ENCODE measurements at regions not wholly inside any gene's neighbourhood (a gene's known extent, or its start where the extent isn't known, plus 50 kb on each side); places are given as distances from the start of the nearest gene placed in this dataset.

- Mint-ChIP-seq H3K4me3 (no peak overlapping the region), H3K27ac (no peak overlapping the region), H3K36me3 (no peaks in the 10 kb centered on the region), H3K27me3 (ENCODE audit: low read depth) (no peaks in the 10 kb centered on the region), H3K9me3 (no peaks in the 10 kb centered on the region), H3K4me1 (no peaks in the 10 kb centered on the region)
- no peak for DNase-seq (ENCODE audit: low spot score in 2 of 2, unreplicated experiment in 2 of 2)
- TF ChIP-seq, protein P1, sequence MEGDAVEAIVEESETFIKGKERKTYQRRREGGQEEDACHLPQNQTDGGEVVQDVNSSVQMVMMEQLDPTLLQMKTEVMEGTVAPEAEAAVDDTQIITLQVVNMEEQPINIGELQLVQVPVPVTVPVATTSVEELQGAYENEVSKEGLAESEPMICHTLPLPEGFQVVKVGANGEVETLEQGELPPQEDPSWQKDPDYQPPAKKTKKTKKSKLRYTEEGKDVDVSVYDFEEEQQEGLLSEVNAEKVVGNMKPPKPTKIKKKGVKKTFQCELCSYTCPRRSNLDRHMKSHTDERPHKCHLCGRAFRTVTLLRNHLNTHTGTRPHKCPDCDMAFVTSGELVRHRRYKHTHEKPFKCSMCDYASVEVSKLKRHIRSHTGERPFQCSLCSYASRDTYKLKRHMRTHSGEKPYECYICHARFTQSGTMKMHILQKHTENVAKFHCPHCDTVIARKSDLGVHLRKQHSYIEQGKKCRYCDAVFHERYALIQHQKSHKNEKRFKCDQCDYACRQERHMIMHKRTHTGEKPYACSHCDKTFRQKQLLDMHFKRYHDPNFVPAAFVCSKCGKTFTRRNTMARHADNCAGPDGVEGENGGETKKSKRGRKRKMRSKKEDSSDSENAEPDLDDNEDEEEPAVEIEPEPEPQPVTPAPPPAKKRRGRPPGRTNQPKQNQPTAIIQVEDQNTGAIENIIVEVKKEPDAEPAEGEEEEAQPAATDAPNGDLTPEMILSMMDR (IDR thresholded peaks at IDR 0.05; ENCODE audit: unreplicated experiment): no peak
Measured at GRCh38 chr17:59476413-59476812, 89.0 kb upstream of the DHX40 start.

- TF ChIP-seq, protein P1 (IDR thresholded peaks at IDR 0.05; ENCODE audit: unreplicated experiment): no peak
- no peaks in the 10 kb centered on the region for H3K36me3 Mint-ChIP-seq
- no peak for DNase-seq (ENCODE audit: low spot score in 2 of 2, unreplicated experiment in 2 of 2)
- no peaks in the 10 kb centered on the region for H3K27me3 Mint-ChIP-seq (ENCODE audit: low read depth)
- no peak overlapping the region for H3K27ac Mint-ChIP-seq
- H3K4me3 Mint-ChIP-seq: no peak overlapping the region
- no peaks in the 10 kb centered on the region for H3K9me3 Mint-ChIP-seq
- H3K4me1 Mint-ChIP-seq: no peaks in the 10 kb centered on the region
Measured at GRCh38 chr17:59479141-59479540, 86.3 kb upstream of the DHX40 start.

DNA sequence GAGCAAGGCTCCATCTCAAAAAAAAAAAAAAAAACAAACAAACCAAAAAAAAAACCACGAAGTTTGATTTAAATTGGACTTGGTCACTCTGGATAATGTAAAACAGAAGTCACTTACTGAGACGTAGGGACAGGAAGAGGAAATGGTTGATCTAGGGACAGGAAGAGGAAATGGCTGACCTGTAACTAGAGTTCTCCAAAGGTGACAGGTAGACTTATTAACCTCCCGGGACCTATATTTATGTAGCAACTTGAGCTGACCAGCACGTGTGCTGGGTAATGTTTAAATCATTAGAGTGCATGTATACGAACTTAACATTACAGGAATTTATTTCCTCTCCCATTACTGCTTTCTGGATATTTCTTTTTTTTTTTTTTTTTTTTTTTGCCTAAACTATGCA is 81.5 kb upstream of the DHX40 start:
- Mint-ChIP-seq H3K27ac (no peak overlapping the region), H3K4me1 (peaks cover 10% of the 10 kb centered on the region), H3K27me3 (ENCODE audit: low read depth) (no peaks in the 10 kb centered on the region), H3K9me3 (no peaks in the 10 kb centered on the region), H3K4me3 (no peak overlapping the region), H3K36me3 (no peaks in the 10 kb centered on the region)
- no peak for DNase-seq (ENCODE audit: low spot score in 2 of 2, unreplicated experiment in 2 of 2)
- TF ChIP-seq, protein P1 (IDR thresholded peaks at IDR 0.05; ENCODE audit: unreplicated experiment): no peak

GRCh38 chr17:59485015-59485414 is 80.4 kb upstream of the DHX40 start:
- no peak for DNase-seq (ENCODE audit: low spot score in 2 of 2, unreplicated experiment in 2 of 2)
- Mint-ChIP-seq H3K36me3 (no peaks in the 10 kb centered on the region), H3K4me1 (peaks cover 10% of the 10 kb centered on the region), H3K27ac (no peak overlapping the region), H3K9me3 (no peaks in the 10 kb centered on the region), H3K27me3 (ENCODE audit: low read depth) (no peaks in the 10 kb centered on the region), H3K4me3 (no peak overlapping the region)
- TF ChIP-seq, protein P1 (IDR thresholded peaks at IDR 0.05; ENCODE audit: unreplicated experiment): no peak

GRCh38 chr17:59485946-59486345 is 79.5 kb upstream of the DHX40 start:
- Mint-ChIP-seq H3K4me1 (peaks cover 10% of the 10 kb centered on the region), H3K27ac (no peak overlapping the region), H3K9me3 (no peaks in the 10 kb centered on the region), H3K4me3 (no peak overlapping the region), H3K36me3 (no peaks in the 10 kb centered on the region), H3K27me3 (ENCODE audit: low read depth) (no peaks in the 10 kb centered on the region)
- TF ChIP-seq, protein P1 (IDR thresholded peaks at IDR 0.05; ENCODE audit: unreplicated experiment): no peak
- DNase-seq (ENCODE audit: low spot score in 2 of 2, unreplicated experiment in 2 of 2): no peak

Measured in mesothelial cell of epicardium (in vitro differentiated cells).